HepG2 (cell line): ENCODE measurements at regions not wholly inside any gene's neighbourhood (a gene's known extent, or its start where the extent isn't known, plus 50 kb on each side); places are given as distances from the start of the nearest gene placed in this dataset.

Experiments
- ATAC-seq: fragments of 200-7000 bp; cut with Tn5 transposase; 3 replicates; pipeline ENCODE4 v1.9.1; 2020; ENCODE audit warnings: mild to moderate bottlenecking, moderate library complexity
- BruUV-seq: library from RNA; stranded (reverse); fragments of 400-500 nt; replicated peaks from 2 replicates; lab custom pipeline; 2021; lab: Mats Ljungman, UMichigan
- CTCF ChIA-PET: fragments of 300-600 bp; formaldehyde crosslinking; extraction: SDS; loops from one replicate; lab custom pipeline; 2021; ENCODE audit warnings: low total read pairs, inconsistent platforms, low intra/inter-chr PET ratio; lab: Yijun Ruan, JAX
- POLR2A ChIA-PET: fragments of 350-600 bp; sonication (Branson Sonifier 250); formaldehyde crosslinking; loops from one replicate; lab custom pipeline; 2020; ENCODE audit warnings: antibody characterized with exemption, inconsistent platforms; lab: Yijun Ruan, JAX
- DNase-seq: peaks from one replicate; pipeline ENCODE4 v3.0.0-alpha.2; 2015; ENCODE audit warnings: low spot score
- FAIRE-seq: peaks from 3 replicates; lab custom pipeline; 2011; peaks lifted over from hg19 to GRCh38; lab: Jason Lieb, UNC
- H2AFZ ChIP-seq: one replicate; pipeline ENCODE4 v1.6.1; 2011; ENCODE audit warnings: low read length, inconsistent platforms
- H3K27ac ChIP-seq: fragments of 300-600 bp; 3 replicates; pipeline ENCODE4 v1.8.0; 2011; ENCODE audit warnings: mixed run types, mild to moderate bottlenecking, mixed read lengths, low read length, inconsistent platforms; ENCODE audit not compliant: insufficient read depth; ENCODE audit errors: extremely low read length
- H3K27me3 ChIP-seq, 2 experiments: fragments of 200-600 bp in 1 of 2; 2 replicates in 1 of 2; 3 replicates in 1 of 2; pipeline versions ENCODE4 v1.6.0 to v1.8.0; 2011; ENCODE audit warnings: low read length in 2 of 2, mild to moderate bottlenecking in 2 of 2, moderate library complexity in 2 of 2, inconsistent platforms in 1 of 2; ENCODE audit not compliant: insufficient read depth in 2 of 2, control insufficient read depth in 1 of 2
- H3K36me3 ChIP-seq, 2 experiments: fragments of 200-600 bp in 1 of 2; replicated peaks in 1 of 2; 2 replicates in 1 of 2; 3 replicates in 1 of 2; pipeline versions ENCODE4 v1.5.1 to v1.8.0; 2011; ENCODE audit warnings: low read length in 2 of 2, inconsistent platforms in 1 of 2; ENCODE audit not compliant: insufficient read depth in 2 of 2, control insufficient read depth in 1 of 2
- H3K4me1 ChIP-seq: 2 replicates; pipeline ENCODE4 v1.5.1; 2012; ENCODE audit warnings: low read length, inconsistent platforms; ENCODE audit not compliant: insufficient read depth
- H3K4me2 ChIP-seq: 2 replicates; pipeline ENCODE4 v1.6.0; 2011; ENCODE audit warnings: low read depth, low read length, inconsistent platforms
- H3K4me3 ChIP-seq, 3 experiments: fragments of 200-600 bp in 1 of 3; sonication (generic), shearing (Covaris generic) in 1 of 3; replicated peaks in 1 of 3; 2 replicates each; pipeline ENCODE4 v1.5.1; 2011 to 2016; ENCODE audit warnings: low read length in 3 of 3, inconsistent platforms in 2 of 3, low read depth in 2 of 3, mild to moderate bottlenecking in 2 of 3, control low read depth in 1 of 3, mixed read lengths in 1 of 3; ENCODE audit not compliant: insufficient read depth in 1 of 3
- H3K79me2 ChIP-seq: one replicate; pipeline ENCODE4 v1.6.1; 2011; ENCODE audit warnings: low read length, inconsistent platforms; ENCODE audit not compliant: insufficient read depth
- H3K9ac ChIP-seq: 2 replicates; pipeline ENCODE4 v1.6.0; 2011; ENCODE audit warnings: mild to moderate bottlenecking, low read depth, low read length, inconsistent platforms; ENCODE audit not compliant: insufficient read depth
- H3K9me3 ChIP-seq: 2 replicates; pipeline ENCODE4 v1.5.1; 2012; ENCODE audit warnings: mild to moderate bottlenecking, low read length
- H4K20me1 ChIP-seq: 2 replicates; pipeline ENCODE4 v1.6.0; 2011; ENCODE audit warnings: inconsistent platforms, mild to moderate bottlenecking, low read length, moderate library complexity; ENCODE audit not compliant: insufficient read depth
- AGO1 ChIP-seq: fragments of 200-400 bp; formaldehyde crosslinking; IDR thresholded peaks from 2 replicates; pipeline ENCODE4 v1.6.1; 2017; ENCODE audit warnings: mild to moderate bottlenecking, low read depth, low read length, moderate library complexity; ENCODE audit not compliant: poor library complexity, severe bottlenecking
- BRD4 ChIP-seq: sonication (generic); formaldehyde crosslinking; IDR thresholded peaks from 2 replicates; pipeline ENCODE4 v1.4.0; 2020; ENCODE audit warnings: missing genetic modification reagents
- CAMTA2 ChIP-seq: sonication (generic); formaldehyde crosslinking; IDR thresholded peaks from 2 replicates; pipeline ENCODE4 v1.4.0; 2020; ENCODE audit warnings: mild to moderate bottlenecking, missing genetic modification reagents, borderline replicate concordance
- CBFB ChIP-seq: sonication (generic); formaldehyde crosslinking; IDR thresholded peaks from 2 replicates; pipeline ENCODE4 v1.4.0; 2020; ENCODE audit warnings: missing genetic modification reagents
- KAT7 ChIP-seq: IDR thresholded peaks from 2 replicates; pipeline ENCODE4 v1.6.1; 2018; ENCODE audit warnings: borderline replicate concordance, missing compliant biosample characterization
- NR2F2 ChIP-seq: IDR thresholded peaks from 2 replicates; pipeline ENCODE4 v1.6.1; 2012; ENCODE audit warnings: low read depth, inconsistent platforms, borderline replicate concordance
- PREB ChIP-seq: sonication (generic); formaldehyde crosslinking; IDR thresholded peaks from 2 replicates; pipeline ENCODE4 v1.4.0; 2020; ENCODE audit warnings: missing genetic modification reagents
- TEF ChIP-seq: sonication (generic); formaldehyde crosslinking; IDR thresholded peaks from 2 replicates; pipeline ENCODE4 v1.5.0; 2020; ENCODE audit warnings: missing genetic modification reagents
- ZBTB2 ChIP-seq: sonication (generic); formaldehyde crosslinking; IDR thresholded peaks from 2 replicates; pipeline ENCODE4 v1.8.0; 2022; ENCODE audit warnings: low read depth, missing genetic modification reagents
- ZBTB33 ChIP-seq: sonication (generic); formaldehyde crosslinking; IDR thresholded peaks from 2 replicates; pipeline ENCODE4 v1.4.0; 2020; ENCODE audit warnings: missing genetic modification reagents
- ZFX ChIP-seq: sonication (generic); formaldehyde crosslinking; IDR thresholded peaks from 2 replicates; pipeline ENCODE4 v1.4.0; 2020; ENCODE audit warnings: mild to moderate bottlenecking, low read depth, missing genetic modification reagents, moderate library complexity
- ZNF383 ChIP-seq: sonication (generic); formaldehyde crosslinking; IDR thresholded peaks from 2 replicates; pipeline ENCODE4 v1.4.0; 2020; ENCODE audit warnings: missing genetic modification reagents, mild to moderate bottlenecking, borderline replicate concordance
- ZNF496 ChIP-seq: sonication (generic); formaldehyde crosslinking; IDR thresholded peaks from 2 replicates; pipeline ENCODE4 v1.8.1; 2023; ENCODE audit warnings: mild to moderate bottlenecking, moderate library complexity, missing genetic modification reagents; ENCODE audit not compliant: insufficient replicate concordance
- ZNF558 ChIP-seq: sonication (generic); formaldehyde crosslinking; IDR thresholded peaks from 2 replicates; pipeline ENCODE4 v1.9.0; 2022; ENCODE audit warnings: mild to moderate bottlenecking, missing genetic modification reagents, borderline replicate concordance
- WGBS: methylation state at CpG from one replicate; pipeline ENCODE4 v1.1.6; 2017; ENCODE audit warnings: low lambda C conversion rate; 5-methylcytosine and 5-hydroxymethylcytosine counted together
- in situ Hi-C: cut with HindIII; loops from 2 replicates; pipeline ENCODE4 v1.10.0; 2017; ENCODE audit warnings: low pct_unique_long_range_greater_than_20kb; ENCODE audit not compliant: extremely low pct_ligation_motif_present
- intact Hi-C: fragments of 100-400 bp; cut with micrococcal nuclease; formaldehyde crosslinking; loops from one replicate; pipeline ENCODE4 v1.10.0; 2022; ENCODE audit not compliant: unreplicated experiment
- TF ChIP-seq, protein P1 (sequence below): sonication (generic); formaldehyde crosslinking; conservative IDR thresholded peaks from 2 replicates; pipeline ENCODE4 v1.4.0; 2020; ENCODE audit warnings: missing genetic modification reagents

GRCh38 chr5:57360871-57361270 lies 121.7 kb downstream of the ACTBL2 start (continued):
- no peak for TF ChIP-seq ZBTB33 (CRISPR knock-in tag)
- no peak for TF ChIP-seq NR2F2
- no peak for TF ChIP-seq CBFB (CRISPR knock-in tag)
- TF ChIP-seq ZBTB2 = no peak
- no peak for TF ChIP-seq KAT7 (CRISPR knock-in tag)
- TF ChIP-seq, protein P1, sequence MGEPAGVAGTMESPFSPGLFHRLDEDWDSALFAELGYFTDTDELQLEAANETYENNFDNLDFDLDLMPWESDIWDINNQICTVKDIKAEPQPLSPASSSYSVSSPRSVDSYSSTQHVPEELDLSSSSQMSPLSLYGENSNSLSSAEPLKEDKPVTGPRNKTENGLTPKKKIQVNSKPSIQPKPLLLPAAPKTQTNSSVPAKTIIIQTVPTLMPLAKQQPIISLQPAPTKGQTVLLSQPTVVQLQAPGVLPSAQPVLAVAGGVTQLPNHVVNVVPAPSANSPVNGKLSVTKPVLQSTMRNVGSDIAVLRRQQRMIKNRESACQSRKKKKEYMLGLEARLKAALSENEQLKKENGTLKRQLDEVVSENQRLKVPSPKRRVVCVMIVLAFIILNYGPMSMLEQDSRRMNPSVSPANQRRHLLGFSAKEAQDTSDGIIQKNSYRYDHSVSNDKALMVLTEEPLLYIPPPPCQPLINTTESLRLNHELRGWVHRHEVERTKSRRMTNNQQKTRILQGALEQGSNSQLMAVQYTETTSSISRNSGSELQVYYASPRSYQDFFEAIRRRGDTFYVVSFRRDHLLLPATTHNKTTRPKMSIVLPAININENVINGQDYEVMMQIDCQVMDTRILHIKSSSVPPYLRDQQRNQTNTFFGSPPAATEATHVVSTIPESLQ (CRISPR knock-in tag) = no peak

GRCh38 chr5:57358796-57359592 lies 123.6 kb downstream of the ACTBL2 start:
- H3K27ac ChIP-seq = no peak overlapping the region
- WGBS = 24% methylated on average over 5 of the region's 5 CpGs
- H4K20me1 ChIP-seq = no peaks in the 10 kb centered on the region
- no peak overlapping the region for H3K9ac ChIP-seq
- no peaks in the 10 kb centered on the region for H3K9me3 ChIP-seq
- no peaks in the 10 kb centered on the region for H3K4me1 ChIP-seq
- H3K79me2 ChIP-seq = no peaks in the 10 kb centered on the region
- in situ Hi-C loops (no loop called here), intact Hi-C loops (no loop called here)
- H3K27me3 ChIP-seq = no peaks in the 10 kb centered on the region
- no peaks in the 10 kb centered on the region for H3K36me3 ChIP-seq
- no peak for FAIRE-seq
- H3K4me3 ChIP-seq = no peak overlapping the region
- H2AFZ ChIP-seq = no peak overlapping the region
- H3K4me2 ChIP-seq = no peak overlapping the region
- no peak; the same call in 2 of the 3 replicates for ATAC-seq
- no TSS peak for BruUV-seq
- POLR2A ChIA-PET = no interaction called here
- DNase-seq = no peak
- CTCF ChIA-PET = no interaction called here
- TF ChIP-seq ZNF496 (CRISPR knock-in tag) = no peak
- no peak for TF ChIP-seq ZNF383 (CRISPR knock-in tag)
- TF ChIP-seq CAMTA2 (CRISPR knock-in tag) = no peak
- no peak for TF ChIP-seq ZFX
- TF ChIP-seq BRD4 (CRISPR knock-in tag) = no peak
- no peak for TF ChIP-seq PREB (CRISPR knock-in tag)
- TF ChIP-seq ZNF558 (CRISPR knock-in tag) = no peak
- TF ChIP-seq AGO1 = no peak
- TF ChIP-seq TEF (CRISPR knock-in tag) = no peak
